Left ventricle myocardium inferior (tissue), 1 donor: ENCODE measurements at regions not wholly inside any gene's neighbourhood (a gene's known extent, or its start where the extent isn't known, plus 50 kb on each side); places are given as distances from the start of the nearest gene placed in this dataset.

ENCODE experiments used
- DNase-seq: peaks from one replicate; pipeline ENCODE4 v3.0.0-alpha.2; 2020
- H3K27ac ChIP-seq: fragments of 200-600 bp; replicated peaks from 2 replicates; pipeline ENCODE4 v1.8.0; 2021
- H3K27me3 ChIP-seq: fragments of 200-600 bp; 2 replicates; pipeline ENCODE4 v1.8.0; 2021; ENCODE audit warnings: low read depth
- H3K36me3 ChIP-seq: fragments of 200-600 bp; 2 replicates; pipeline ENCODE4 v1.8.0; 2021
- H3K4me1 ChIP-seq: fragments of 200-600 bp; 2 replicates; pipeline ENCODE4 v1.8.0; 2021
- H3K4me3 ChIP-seq: fragments of 200-600 bp; 2 replicates; pipeline ENCODE4 v1.8.0; 2021; ENCODE audit warnings: mild to moderate bottlenecking, moderate library complexity
- H3K9me3 ChIP-seq: fragments of 200-600 bp; replicated peaks from 2 replicates; pipeline ENCODE4 v1.8.0; 2021
- intact Hi-C: fragments of 100-400 bp; cut with micrococcal nuclease; formaldehyde crosslinking; loops from one replicate; pipeline ENCODE4 v1.11.0; 2022
- TF ChIP-seq, protein P1 (sequence below): fragments of 200-600 bp; IDR thresholded peaks from 2 replicates; pipeline ENCODE4 v1.8.0; 2021; ENCODE audit warnings: antibody characterized with exemption, mild to moderate bottlenecking, borderline replicate concordance
- donor health status: DM: no; HTN: yes; CAD: no; lungs with severe emphysema.

GRCh38 chr9:124191691-124192395 lies 65.9 kb upstream of the NEK6 start:
- Histone ChIP-seq H3K27ac (no peak overlapping the region), H3K9me3 (peaks cover 29% of the 10 kb centered on the region), H3K27me3 (peaks cover 21% of the 10 kb centered on the region), H3K36me3 (no peaks in the 10 kb centered on the region), H3K4me1 (no peaks in the 10 kb centered on the region), H3K4me3 (no peak overlapping the region)
- DNase-seq = no peak
- intact Hi-C loops = no loop called here
- TF ChIP-seq, protein P1, sequence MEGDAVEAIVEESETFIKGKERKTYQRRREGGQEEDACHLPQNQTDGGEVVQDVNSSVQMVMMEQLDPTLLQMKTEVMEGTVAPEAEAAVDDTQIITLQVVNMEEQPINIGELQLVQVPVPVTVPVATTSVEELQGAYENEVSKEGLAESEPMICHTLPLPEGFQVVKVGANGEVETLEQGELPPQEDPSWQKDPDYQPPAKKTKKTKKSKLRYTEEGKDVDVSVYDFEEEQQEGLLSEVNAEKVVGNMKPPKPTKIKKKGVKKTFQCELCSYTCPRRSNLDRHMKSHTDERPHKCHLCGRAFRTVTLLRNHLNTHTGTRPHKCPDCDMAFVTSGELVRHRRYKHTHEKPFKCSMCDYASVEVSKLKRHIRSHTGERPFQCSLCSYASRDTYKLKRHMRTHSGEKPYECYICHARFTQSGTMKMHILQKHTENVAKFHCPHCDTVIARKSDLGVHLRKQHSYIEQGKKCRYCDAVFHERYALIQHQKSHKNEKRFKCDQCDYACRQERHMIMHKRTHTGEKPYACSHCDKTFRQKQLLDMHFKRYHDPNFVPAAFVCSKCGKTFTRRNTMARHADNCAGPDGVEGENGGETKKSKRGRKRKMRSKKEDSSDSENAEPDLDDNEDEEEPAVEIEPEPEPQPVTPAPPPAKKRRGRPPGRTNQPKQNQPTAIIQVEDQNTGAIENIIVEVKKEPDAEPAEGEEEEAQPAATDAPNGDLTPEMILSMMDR = no peak

GRCh38 chr9:124196814-124197176 lies 61.0 kb upstream of the NEK6 start:
- Histone ChIP-seq H3K9me3 (peaks cover 30% of the 10 kb centered on the region), H3K36me3 (no peaks in the 10 kb centered on the region), H3K27ac (no peak overlapping the region), H3K4me1 (peaks cover 5% of the 10 kb centered on the region), H3K4me3 (no peak overlapping the region), H3K27me3 (no peaks in the 10 kb centered on the region)
- TF ChIP-seq, protein P1 = no peak
- no peak for DNase-seq
- intact Hi-C loops = no loop called here

DNA sequence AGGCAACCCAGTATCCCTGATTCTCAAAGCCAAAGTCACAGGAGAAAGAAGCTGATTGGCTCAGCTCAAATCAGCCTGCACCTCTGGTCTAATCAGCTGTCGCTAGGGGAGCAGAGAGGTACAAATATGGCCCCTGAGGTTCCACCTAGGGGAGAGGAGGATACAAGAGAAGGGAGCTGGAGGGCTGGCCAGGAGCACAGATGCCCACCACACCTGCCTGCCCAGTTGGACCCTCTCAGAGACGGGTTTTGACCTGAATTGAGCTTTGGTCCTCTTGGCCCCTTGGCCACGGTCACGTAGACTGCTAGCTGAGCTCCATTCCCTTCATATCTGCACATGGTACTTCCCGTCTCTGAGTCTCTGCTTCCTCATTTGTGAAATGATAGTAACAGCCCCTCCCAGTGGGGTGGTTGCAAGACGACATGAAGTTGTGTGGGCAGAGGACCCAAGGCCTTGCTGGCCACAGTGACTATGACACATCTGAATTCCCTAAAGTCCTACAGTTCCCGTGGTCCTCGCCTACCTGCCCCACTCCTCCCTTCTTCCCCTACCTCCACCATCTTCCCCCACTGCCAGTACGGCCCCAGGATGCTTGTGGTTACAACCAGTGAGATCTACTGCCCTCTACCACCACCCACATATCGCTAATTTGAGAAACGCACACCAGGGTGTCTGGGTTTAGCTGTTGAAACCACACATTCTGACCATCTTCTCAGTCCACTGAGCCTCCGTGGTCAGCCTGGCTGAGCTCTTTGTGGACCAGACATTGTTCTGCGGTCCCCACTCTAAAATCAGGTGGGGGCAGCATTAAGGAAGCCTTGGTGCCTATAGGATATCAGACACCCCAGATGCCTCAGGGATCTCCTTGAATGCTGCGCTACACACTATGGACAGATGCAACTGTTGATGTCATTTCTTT lies 60.3 kb upstream of the NEK6 start:
- no peaks in the 10 kb centered on the region for H3K27me3 ChIP-seq
- DNase-seq = no peak
- peaks cover 5% of the 10 kb centered on the region for H3K4me1 ChIP-seq
- H3K36me3 ChIP-seq = no peaks in the 10 kb centered on the region
- H3K4me3 ChIP-seq = no peak overlapping the region
- H3K27ac ChIP-seq = no peak overlapping the region
- intact Hi-C loops = no loop called here
- TF ChIP-seq, protein P1 = no peak
- H3K9me3 ChIP-seq = peaks cover 30% of the 10 kb centered on the region

- H3K9me3 ChIP-seq = peaks cover 30% of the 10 kb centered on the region
- no peaks in the 10 kb centered on the region for H3K27me3 ChIP-seq
- H3K36me3 ChIP-seq = no peaks in the 10 kb centered on the region
- peaks cover 5% of the 10 kb centered on the region for H3K4me1 ChIP-seq
- TF ChIP-seq, protein P1 = no peak
- no peak for DNase-seq
- H3K27ac ChIP-seq = no peak overlapping the region
- intact Hi-C loops = no loop called here
- H3K4me3 ChIP-seq = no peak overlapping the region
Measured at GRCh38 chr9:124198331-124198730, 59.4 kb upstream of the NEK6 start.

DNA sequence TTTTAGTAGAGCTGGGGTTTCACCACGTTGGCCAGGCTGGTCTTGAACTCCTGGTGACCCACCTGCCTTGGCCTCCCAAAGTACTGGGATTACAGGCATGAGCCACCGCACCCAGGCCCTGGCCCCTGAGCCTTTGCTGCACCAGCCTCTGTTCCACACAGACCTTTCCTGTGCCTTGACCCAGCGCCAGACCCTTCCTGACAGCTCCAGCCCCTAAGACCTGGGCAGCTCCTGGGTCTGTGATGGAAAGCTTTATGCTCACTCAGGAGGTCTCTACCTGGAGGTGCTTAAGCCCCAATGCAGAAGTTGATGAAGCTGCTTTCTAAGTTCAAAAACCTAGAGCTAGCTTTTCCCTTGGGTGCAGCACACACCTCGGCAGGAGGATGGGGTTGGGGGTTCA lies 58.8 kb upstream of the NEK6 start:
- no peak for DNase-seq
- H3K27me3 ChIP-seq = no peaks in the 10 kb centered on the region
- H3K9me3 ChIP-seq = peaks cover 30% of the 10 kb centered on the region
- intact Hi-C loops = no loop called here
- H3K4me1 ChIP-seq = peaks cover 5% of the 10 kb centered on the region
- no peak overlapping the region for H3K27ac ChIP-seq
- TF ChIP-seq, protein P1 = no peak
- no peaks in the 10 kb centered on the region for H3K36me3 ChIP-seq
- H3K4me3 ChIP-seq = no peak overlapping the region
